ENCODE measurements at regions not wholly inside any gene's neighbourhood (a gene's known extent, or its start where the extent isn't known, plus 50 kb on each side); places are given as distances from the start of the nearest gene placed in this dataset.

GRCh38 chr3:164498917-164499316, 579.4 kb downstream of the SI start:
- TF ChIP-seq, protein P1, sequence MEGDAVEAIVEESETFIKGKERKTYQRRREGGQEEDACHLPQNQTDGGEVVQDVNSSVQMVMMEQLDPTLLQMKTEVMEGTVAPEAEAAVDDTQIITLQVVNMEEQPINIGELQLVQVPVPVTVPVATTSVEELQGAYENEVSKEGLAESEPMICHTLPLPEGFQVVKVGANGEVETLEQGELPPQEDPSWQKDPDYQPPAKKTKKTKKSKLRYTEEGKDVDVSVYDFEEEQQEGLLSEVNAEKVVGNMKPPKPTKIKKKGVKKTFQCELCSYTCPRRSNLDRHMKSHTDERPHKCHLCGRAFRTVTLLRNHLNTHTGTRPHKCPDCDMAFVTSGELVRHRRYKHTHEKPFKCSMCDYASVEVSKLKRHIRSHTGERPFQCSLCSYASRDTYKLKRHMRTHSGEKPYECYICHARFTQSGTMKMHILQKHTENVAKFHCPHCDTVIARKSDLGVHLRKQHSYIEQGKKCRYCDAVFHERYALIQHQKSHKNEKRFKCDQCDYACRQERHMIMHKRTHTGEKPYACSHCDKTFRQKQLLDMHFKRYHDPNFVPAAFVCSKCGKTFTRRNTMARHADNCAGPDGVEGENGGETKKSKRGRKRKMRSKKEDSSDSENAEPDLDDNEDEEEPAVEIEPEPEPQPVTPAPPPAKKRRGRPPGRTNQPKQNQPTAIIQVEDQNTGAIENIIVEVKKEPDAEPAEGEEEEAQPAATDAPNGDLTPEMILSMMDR (IDR thresholded peaks at IDR 0.05), result no peak
- no peak for TF ChIP-seq ZFX (IDR thresholded peaks at IDR 0.05; ENCODE audit: borderline replicate concordance)
